T-helper 1 cell treated with Interleukin-12 subunit alpha and Interleukin-12 subunit beta and Interleukin-4 antibody, amounts not matched to agents 30 μg/mL and 1 μg/mL, for 36 hours (primary cell): ENCODE measurements at regions not wholly inside any gene's neighbourhood (a gene's known extent, or its start where the extent isn't known, plus 50 kb on each side); places are given as distances from the start of the nearest gene placed in this dataset.

Experiments used
- H3K27ac Mint-ChIP-seq: one replicate; pipeline ENCODE4 v1.8.0; 2021; ENCODE audit warnings: mild to moderate bottlenecking, mixed read lengths
- H3K27me3 Mint-ChIP-seq: one replicate; pipeline ENCODE4 v1.8.0; 2021; ENCODE audit warnings: low read depth, mixed read lengths
- H3K36me3 Mint-ChIP-seq: one replicate; pipeline ENCODE4 v1.8.0; 2021; ENCODE audit warnings: low read depth, mixed read lengths
- H3K4me1 Mint-ChIP-seq: one replicate; pipeline ENCODE4 v1.8.0; 2021; ENCODE audit warnings: low read depth, mixed read lengths
- H3K4me3 Mint-ChIP-seq: one replicate; pipeline ENCODE4 v1.8.0; 2021; ENCODE audit warnings: mild to moderate bottlenecking, moderate library complexity, mixed read lengths
- H3K9me3 Mint-ChIP-seq: one replicate; pipeline ENCODE4 v1.8.0; 2021; ENCODE audit warnings: mixed read lengths

DNA sequence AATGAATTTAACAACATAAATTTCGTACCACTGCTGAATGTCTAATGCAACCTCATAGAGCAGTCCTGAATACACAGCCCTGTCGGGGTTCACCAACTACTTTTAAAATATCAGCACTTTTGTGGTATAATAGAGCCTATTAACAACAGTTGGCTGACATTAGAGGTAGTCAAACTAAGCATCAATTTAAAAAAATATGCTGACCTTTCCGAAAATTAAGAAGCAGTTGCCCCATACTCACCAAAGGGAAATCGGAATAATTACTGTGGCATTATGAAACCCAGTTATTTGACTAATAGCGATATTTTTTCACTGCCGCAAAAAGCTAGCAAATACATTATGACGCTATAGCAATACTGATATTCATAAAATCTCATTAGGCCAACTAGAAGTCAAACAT lies 273.5 kb upstream of the PPARGC1A start:
- Mint-ChIP-seq H3K27me3 (no peaks in the 10 kb centered on the region), H3K9me3 (no peaks in the 10 kb centered on the region), H3K36me3 (no peaks in the 10 kb centered on the region), H3K4me3 (no peak overlapping the region), H3K27ac (no peak overlapping the region), H3K4me1 (no peaks in the 10 kb centered on the region)

DNA sequence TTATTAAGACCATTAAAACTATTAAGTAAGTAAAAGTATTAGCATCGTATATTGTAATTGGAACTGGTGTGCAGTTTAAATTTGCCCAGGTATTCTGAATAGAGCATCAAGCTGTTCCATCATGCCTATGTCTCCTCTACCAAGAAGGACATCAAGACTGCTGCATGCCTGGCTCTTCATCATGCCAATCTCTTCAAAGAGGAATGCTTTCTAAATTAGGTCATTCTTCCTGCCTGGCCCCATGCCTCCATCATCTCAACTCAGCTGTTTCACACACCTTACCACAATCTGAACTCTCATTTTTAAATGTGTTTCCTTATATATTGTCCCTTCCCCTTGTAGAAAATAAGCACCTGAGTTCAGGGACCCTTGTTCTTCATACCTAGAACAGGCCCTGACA lies 270.5 kb upstream of the PPARGC1A start:
- no peak overlapping the region for H3K4me3 Mint-ChIP-seq
- H3K27ac Mint-ChIP-seq, result no peak overlapping the region
- no peaks in the 10 kb centered on the region for H3K9me3 Mint-ChIP-seq
- no peaks in the 10 kb centered on the region for H3K27me3 Mint-ChIP-seq
- no peaks in the 10 kb centered on the region for H3K36me3 Mint-ChIP-seq
- H3K4me1 Mint-ChIP-seq, result no peaks in the 10 kb centered on the region

DNA sequence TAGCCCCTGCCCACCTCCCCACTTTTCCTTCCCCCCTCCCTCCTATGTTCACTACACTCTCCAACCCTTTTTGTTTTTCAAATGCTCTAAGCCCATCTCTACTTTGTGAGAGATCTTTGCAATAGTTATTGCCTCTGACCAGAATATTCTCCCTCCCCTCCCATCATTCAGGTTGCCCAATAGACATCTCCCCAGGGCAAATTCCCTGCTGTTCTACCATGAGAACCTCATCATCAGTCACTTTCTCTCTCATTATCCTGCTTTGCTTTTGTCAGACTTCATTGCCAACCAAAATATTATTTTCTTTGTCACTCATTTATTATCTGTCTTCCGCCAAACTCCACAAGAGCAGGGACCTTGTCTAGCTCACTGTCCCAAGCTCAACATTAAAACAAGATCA lies 268.2 kb upstream of the PPARGC1A start:
- Mint-ChIP-seq H3K4me3 (no peak overlapping the region), H3K27ac (no peak overlapping the region), H3K4me1 (no peaks in the 10 kb centered on the region), H3K36me3 (no peaks in the 10 kb centered on the region), H3K27me3 (no peaks in the 10 kb centered on the region), H3K9me3 (no peaks in the 10 kb centered on the region)

DNA sequence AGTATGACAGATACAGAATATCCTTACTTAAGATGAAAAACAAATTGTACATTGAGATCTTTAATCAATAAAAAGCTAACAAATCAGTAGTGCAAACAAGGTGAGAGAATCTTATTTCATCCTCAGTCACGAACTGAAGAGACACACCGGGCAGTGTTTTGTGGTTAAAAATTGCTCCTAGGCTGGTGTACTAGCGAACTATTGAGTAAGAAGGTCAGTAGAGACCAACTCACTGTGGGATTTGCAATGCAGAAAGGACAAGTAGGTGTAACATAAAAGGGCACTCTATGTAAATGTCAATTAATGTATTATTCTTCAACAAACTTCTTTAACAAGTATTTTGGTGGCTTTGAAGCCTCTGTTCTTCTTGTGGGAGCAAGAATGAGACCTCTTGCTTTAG lies 260.2 kb upstream of the PPARGC1A start:
- Mint-ChIP-seq H3K4me1 (no peaks in the 10 kb centered on the region), H3K27me3 (no peaks in the 10 kb centered on the region), H3K9me3 (no peaks in the 10 kb centered on the region), H3K27ac (no peak overlapping the region), H3K4me3 (no peak overlapping the region), H3K36me3 (no peaks in the 10 kb centered on the region)

DNA sequence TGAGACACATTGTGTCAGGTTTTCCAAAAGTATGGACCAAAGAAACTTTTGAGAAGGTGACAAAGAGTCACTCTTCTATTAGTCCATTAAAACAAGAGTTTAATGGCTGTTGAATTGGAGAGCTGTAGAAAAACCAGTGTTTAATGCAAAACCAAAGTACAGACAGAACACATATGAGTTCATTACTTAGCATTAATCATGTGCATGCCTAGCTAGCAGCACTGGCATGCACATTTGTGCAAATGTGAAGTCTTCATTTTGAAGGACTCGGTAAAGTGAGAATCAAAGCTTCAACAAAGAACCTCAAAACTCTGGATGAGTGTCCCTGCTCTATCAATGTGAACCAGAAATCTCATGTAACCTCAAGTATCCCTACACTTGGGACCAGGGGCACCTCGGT lies 256.3 kb upstream of the PPARGC1A start:
- no peak overlapping the region for H3K4me3 Mint-ChIP-seq
- no peaks in the 10 kb centered on the region for H3K9me3 Mint-ChIP-seq
- no peak overlapping the region for H3K27ac Mint-ChIP-seq
- no peaks in the 10 kb centered on the region for H3K36me3 Mint-ChIP-seq
- no peaks in the 10 kb centered on the region for H3K27me3 Mint-ChIP-seq
- no peaks in the 10 kb centered on the region for H3K4me1 Mint-ChIP-seq

DNA sequence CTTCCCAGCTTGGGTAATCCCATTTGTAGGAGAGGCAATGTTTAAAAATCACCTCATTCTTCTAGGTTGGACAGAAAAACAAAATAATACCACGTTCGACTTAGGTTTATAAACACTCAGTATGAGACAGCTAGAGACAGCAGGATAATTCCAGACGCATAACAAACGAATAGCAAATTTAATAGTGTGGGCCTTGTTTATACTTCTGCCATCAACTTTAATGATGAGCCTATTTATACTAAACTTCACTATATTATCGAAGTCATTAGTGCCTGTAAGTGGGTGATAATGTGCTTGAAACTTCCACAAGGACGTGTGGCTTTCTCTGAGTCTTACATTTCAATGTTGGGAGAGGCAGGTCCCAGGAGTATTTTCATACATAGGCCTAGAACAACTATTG lies 255.7 kb upstream of the PPARGC1A start:
- Mint-ChIP-seq H3K36me3 (no peaks in the 10 kb centered on the region), H3K4me1 (no peaks in the 10 kb centered on the region), H3K9me3 (no peaks in the 10 kb centered on the region), H3K27ac (no peak overlapping the region), H3K4me3 (no peak overlapping the region), H3K27me3 (no peaks in the 10 kb centered on the region)

DNA sequence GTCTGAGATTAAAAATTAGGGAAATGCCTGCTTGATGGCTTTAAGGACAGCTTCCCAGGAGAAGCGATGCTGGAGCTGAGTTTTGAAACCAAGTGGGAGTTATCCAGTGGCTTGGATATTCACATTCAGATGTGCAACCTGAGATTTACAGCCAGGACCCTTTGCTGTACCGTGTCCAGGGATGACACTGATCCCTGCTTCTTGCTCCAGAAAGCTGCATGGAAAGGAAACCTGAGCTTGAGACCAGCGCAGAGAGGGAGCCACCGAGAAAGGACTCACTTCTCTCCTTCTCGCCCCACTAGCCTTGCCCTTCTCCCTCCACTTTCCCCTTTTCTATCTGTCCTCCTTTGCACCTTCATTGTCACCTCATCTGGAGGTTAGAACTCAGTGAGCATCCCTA lies 254.5 kb upstream of the PPARGC1A start:
- Mint-ChIP-seq H3K9me3 (no peaks in the 10 kb centered on the region), H3K36me3 (no peaks in the 10 kb centered on the region), H3K27ac (no peak overlapping the region), H3K4me3 (no peak overlapping the region), H3K27me3 (no peaks in the 10 kb centered on the region), H3K4me1 (no peaks in the 10 kb centered on the region)

DNA sequence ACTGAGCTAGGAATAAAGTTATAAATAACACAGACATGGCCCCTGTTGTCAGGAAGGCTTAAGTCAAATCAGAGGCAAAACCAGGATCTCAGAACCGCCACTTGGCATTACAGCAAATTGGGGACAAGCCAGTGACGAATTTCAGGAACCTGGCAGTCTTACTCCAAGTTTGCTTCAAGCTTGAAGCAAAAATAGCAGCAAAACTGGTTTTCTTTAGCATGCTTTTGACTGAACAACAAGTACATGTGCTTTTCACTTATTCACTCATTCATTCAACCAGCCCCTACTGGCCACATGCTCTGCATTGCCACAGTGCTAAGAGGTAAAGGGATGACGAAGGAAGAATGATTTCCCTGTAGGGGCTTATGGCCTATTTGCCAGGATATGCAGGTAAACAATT lies 253.9 kb upstream of the PPARGC1A start:
- H3K27ac Mint-ChIP-seq, result no peak overlapping the region
- H3K36me3 Mint-ChIP-seq, result no peaks in the 10 kb centered on the region
- H3K4me3 Mint-ChIP-seq, result no peak overlapping the region
- H3K27me3 Mint-ChIP-seq, result no peaks in the 10 kb centered on the region
- H3K9me3 Mint-ChIP-seq, result no peaks in the 10 kb centered on the region
- H3K4me1 Mint-ChIP-seq, result no peaks in the 10 kb centered on the region

DNA sequence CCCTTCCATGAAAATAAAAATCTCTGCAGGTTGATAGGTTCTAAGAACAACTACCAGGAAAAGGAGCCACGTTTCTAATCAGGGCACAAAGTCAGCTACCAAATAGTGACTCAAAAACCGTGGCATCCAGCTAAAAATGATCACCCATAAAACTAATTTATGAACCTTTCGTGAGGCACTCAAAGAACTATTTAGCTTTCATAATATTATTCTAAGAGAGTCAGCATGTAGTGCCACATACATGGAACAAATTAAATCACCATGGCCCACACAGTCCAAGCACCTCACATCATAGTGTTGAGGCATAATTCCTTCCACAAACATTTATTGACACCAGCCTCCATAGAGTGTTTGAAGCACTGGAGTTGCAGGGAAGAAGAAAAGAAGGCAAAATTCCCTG lies 252.0 kb upstream of the PPARGC1A start:
- no peaks in the 10 kb centered on the region for H3K36me3 Mint-ChIP-seq
- no peak overlapping the region for H3K4me3 Mint-ChIP-seq
- H3K27ac Mint-ChIP-seq, result no peak overlapping the region
- H3K9me3 Mint-ChIP-seq, result no peaks in the 10 kb centered on the region
- no peaks in the 10 kb centered on the region for H3K4me1 Mint-ChIP-seq
- no peaks in the 10 kb centered on the region for H3K27me3 Mint-ChIP-seq

DNA sequence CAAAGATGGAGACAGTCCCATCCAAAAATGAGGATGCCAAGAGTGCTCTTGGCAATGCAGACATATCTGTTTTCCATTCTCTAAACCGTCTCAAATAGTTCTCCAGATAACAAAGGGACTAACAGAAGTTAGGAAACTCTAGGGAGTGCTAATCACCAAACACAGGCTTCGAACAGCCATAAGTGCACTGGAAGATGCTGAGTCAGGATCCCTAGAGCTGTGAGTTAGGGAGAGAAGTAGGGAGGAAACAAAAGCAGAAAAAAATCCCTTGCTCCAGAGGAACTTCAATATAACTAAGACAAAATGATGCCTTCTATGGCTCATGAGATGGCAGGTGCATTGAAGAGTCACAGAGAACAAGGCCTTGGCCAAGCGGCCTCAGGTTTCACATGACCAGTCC lies 251.0 kb upstream of the PPARGC1A start:
- no peaks in the 10 kb centered on the region for H3K36me3 Mint-ChIP-seq
- H3K4me1 Mint-ChIP-seq, result no peaks in the 10 kb centered on the region
- H3K9me3 Mint-ChIP-seq, result no peaks in the 10 kb centered on the region
- H3K4me3 Mint-ChIP-seq, result no peak overlapping the region
- H3K27me3 Mint-ChIP-seq, result no peaks in the 10 kb centered on the region
- no peak overlapping the region for H3K27ac Mint-ChIP-seq

DNA sequence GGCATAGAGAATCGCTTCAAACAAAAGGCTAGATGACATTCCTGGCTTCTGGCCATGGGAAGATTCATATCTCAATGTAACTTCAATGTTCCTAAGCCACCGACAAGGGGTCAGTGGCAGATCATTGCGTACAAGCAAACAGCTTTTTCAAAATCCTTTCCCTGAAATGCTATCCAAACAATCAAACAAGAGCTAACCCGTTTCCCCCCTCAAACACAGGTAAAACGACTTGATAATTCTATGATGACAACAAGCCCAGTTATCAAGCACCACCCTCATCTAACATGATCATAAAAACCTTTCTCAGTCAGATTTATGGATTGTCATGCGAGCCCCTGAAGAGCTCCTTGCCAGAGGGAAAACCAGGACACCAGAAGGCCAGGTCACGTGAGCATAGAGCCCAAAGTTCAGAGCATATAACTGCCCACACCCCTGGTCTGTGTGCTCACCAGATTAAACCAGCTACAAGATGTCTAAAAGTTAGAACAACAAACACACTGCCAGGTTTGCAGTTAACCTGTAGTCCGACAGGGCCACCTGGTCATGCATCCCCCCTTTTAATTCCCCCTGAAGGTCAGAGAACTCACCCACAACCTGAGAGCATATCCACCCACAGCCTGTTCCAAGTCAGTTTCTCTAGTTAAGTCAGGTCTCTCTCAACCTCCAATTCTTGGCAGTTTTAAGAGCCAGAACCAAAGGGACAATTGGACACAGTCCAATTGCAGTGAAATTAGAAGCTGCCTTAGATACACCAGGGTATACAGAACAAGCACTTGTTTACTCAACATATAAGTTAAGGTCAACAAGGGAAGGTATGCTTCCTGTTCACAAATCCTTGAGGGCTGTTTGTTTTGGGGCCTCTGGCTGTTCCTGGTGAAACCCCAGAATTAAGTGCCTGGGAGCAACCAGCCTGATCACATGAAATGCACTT lies 248.1 kb upstream of the PPARGC1A start:
- Mint-ChIP-seq H3K27ac (no peak overlapping the region), H3K9me3 (no peaks in the 10 kb centered on the region), H3K27me3 (no peaks in the 10 kb centered on the region), H3K4me3 (no peak overlapping the region), H3K4me1 (no peaks in the 10 kb centered on the region), H3K36me3 (no peaks in the 10 kb centered on the region)

DNA sequence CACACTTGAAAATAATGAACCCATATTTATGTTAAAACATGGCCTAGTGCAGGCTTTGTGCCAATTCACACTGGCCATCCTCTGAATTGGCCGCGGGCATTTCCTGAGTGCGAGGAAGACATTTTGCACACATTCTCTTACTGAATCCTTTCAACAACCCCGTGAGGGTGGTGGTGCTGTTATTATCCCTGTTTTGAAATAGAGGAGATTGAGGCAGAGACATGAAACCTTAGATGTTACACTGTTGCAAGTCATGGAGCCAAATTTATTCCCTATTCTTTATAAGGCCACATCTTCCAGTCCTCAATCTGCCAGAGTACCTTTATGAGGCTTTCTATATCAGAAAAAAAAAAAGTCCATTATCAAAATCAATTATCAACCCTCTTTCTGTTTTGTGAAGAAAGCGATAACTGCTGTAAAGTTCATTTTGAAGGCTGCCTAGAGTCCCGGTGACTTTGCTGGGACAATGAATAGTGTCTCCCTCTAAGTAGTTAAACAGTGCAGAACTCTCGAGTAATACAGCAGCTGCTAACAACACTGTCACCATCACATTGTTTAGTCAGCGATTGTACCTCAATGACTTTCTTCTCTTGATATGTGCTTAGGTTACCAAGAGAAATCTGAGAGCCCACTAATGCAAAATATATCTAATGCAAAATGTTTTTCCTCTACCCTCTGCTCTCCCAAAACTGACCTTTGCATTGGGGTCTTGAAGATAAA lies 242.3 kb upstream of the PPARGC1A start:
- Mint-ChIP-seq H3K27ac (no peak overlapping the region), H3K9me3 (peaks cover 4% of the 10 kb centered on the region), H3K27me3 (no peaks in the 10 kb centered on the region), H3K36me3 (no peaks in the 10 kb centered on the region), H3K4me1 (no peaks in the 10 kb centered on the region), H3K4me3 (no peak overlapping the region)

DNA sequence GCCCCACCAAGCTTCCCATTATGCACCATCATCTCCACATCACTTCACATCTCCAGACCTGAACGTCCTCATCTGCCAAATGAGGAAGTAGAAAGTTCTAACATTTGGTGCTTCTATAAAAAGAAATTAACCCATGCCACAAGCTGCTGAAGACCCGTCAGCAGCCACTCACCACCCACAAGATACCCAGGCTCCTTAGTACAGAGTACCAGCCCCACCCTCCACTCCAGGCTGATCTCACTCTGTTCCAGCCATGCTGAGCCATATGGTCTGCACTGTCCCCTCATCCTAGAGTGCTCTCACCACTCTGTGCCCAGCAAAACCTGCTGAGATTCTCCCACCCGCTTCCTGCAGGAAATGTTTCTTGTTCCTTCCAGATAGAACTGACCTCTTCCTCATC lies 240.8 kb upstream of the PPARGC1A start:
- Mint-ChIP-seq H3K27me3 (no peaks in the 10 kb centered on the region), H3K4me1 (no peaks in the 10 kb centered on the region), H3K27ac (no peak overlapping the region), H3K4me3 (no peak overlapping the region), H3K36me3 (no peaks in the 10 kb centered on the region), H3K9me3 (peaks cover 4% of the 10 kb centered on the region)

DNA sequence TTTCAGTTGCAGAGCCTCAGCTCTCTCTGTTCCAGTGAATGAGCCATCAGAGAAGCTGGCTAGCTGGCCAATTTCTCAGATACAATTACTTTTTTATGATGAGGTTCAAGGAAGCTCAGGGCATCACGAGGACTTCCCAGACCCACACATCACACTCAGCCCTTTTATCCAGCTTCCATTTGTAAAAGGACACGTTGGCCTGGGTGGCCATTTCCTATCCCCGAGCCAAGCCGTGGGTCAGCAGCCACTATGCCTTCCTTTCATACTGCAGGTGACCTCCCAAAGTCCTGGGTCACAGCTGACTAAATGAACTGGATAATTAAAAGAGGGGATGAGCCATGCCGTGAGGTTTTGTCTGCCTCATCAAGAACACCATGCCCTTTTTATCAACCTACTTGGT lies 236.9 kb upstream of the PPARGC1A start:
- H3K27ac Mint-ChIP-seq, result no peak overlapping the region
- H3K9me3 Mint-ChIP-seq, result peaks cover 4% of the 10 kb centered on the region
- H3K4me1 Mint-ChIP-seq, result no peaks in the 10 kb centered on the region
- H3K27me3 Mint-ChIP-seq, result no peaks in the 10 kb centered on the region
- H3K4me3 Mint-ChIP-seq, result no peak overlapping the region
- H3K36me3 Mint-ChIP-seq, result no peaks in the 10 kb centered on the region

DNA sequence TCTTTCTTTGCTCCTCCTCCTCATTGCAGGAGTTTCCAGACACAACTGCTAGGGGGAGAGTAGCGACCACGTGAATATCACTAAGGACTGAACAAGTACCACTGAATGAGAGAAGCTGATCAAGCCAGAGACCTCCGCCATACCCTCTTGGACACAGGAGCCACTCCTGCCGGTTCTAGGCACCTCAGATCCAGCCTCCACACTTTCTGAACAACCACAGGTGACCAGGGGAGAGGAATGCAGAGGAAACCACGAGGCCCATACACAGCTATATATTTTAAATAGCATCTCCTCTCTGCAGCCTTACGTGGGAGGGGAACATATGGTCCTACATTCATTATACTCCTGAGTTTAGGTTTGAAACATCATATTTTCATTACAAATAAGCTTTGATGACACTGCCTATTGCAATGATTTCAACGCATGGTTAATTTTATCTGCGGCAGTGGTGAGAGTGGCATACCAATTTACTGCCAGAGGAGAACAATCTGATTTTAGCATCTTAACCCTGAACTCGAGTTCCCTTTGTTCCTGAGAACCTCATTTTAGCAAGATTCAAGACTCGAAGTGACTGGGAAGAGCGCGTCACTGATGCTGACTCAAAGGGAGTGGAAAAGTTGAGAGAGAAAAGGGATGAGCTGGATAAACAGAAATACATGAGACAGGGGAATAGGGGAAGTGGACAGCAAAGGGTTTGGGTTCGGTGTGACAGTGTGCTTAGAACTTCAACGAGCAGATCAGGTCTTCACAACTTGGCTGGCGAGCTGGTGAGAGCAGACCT lies 231.7 kb upstream of the PPARGC1A start:
- H3K36me3 Mint-ChIP-seq, result no peaks in the 10 kb centered on the region
- H3K27me3 Mint-ChIP-seq, result no peaks in the 10 kb centered on the region
- H3K9me3 Mint-ChIP-seq, result no peaks in the 10 kb centered on the region
- no peaks in the 10 kb centered on the region for H3K4me1 Mint-ChIP-seq
- H3K27ac Mint-ChIP-seq, result no peak overlapping the region
- H3K4me3 Mint-ChIP-seq, result no peak overlapping the region
